SU-DHL-6 (cell line): ENCODE measurements at regions not wholly inside any gene's neighbourhood (a gene's known extent, or its start where the extent isn't known, plus 50 kb on each side); places are given as distances from the start of the nearest gene placed in this dataset.
"Not testable (repeated sequence)": the region's sequence is repeated elsewhere in the genome, so short reads cannot be mapped to it uniquely, and the experiment has no call there.

Source experiments
- H2AFZ ChIP-seq: fragments of 200-600 bp; sonication (generic); 2 replicates; pipeline ENCODE4 v1.6.1; 2014; ENCODE audit warnings: low read depth, mild to moderate bottlenecking, moderate library complexity, mixed read lengths, antibody characterized with exemption, low read length; ENCODE audit not compliant: severe bottlenecking
- H3F3A ChIP-seq: fragments of 200-600 bp; shearing (Covaris generic); 2 replicates; pipeline ENCODE4 v1.6.0; 2016; ENCODE audit warnings: antibody characterized with exemption, mild to moderate bottlenecking; ENCODE audit not compliant: insufficient read depth
- H3K27ac ChIP-seq: fragments of 200-600 bp; sonication (generic); 2 replicates; pipeline ENCODE4 v1.5.1; 2016; ENCODE audit warnings: low read depth, mild to moderate bottlenecking, low read length, moderate library complexity, mixed read lengths
- H3K27me3 ChIP-seq: fragments of 200-600 bp; sonication (generic), shearing (Covaris generic); 2 replicates; pipeline ENCODE4 v1.6.0; 2014; ENCODE audit warnings: mild to moderate bottlenecking, low read length
- H3K36me3 ChIP-seq: fragments of 200-600 bp; sonication (generic); 2 replicates; pipeline ENCODE4 v1.6.1; 2014; ENCODE audit warnings: mild to moderate bottlenecking, low read length, mixed read lengths
- H3K4me2 ChIP-seq: fragments of 300-600, 200-600 bp; shearing (Covaris generic), sonication (generic); 2 replicates; pipeline ENCODE4 v1.6.0; 2014; ENCODE audit warnings: low read length, low read depth, mild to moderate bottlenecking; ENCODE audit not compliant: poor library complexity, severe bottlenecking
- H3K4me3 ChIP-seq: fragments of 200-600 bp; sonication (generic); 2 replicates; pipeline ENCODE4 v1.5.1; 2014; ENCODE audit warnings: antibody characterized with exemption, low read length, mild to moderate bottlenecking, mixed read lengths; ENCODE audit not compliant: insufficient read depth, poor library complexity, severe bottlenecking
- H3K79me2 ChIP-seq: fragments of 200-600 bp; sonication (generic); 2 replicates; pipeline ENCODE4 v1.6.1; 2014; ENCODE audit warnings: mild to moderate bottlenecking, low read length, moderate library complexity; ENCODE audit not compliant: insufficient read depth
- H3K9ac ChIP-seq: fragments of 200-600 bp; sonication (generic); 2 replicates; pipeline ENCODE4 v1.7.0; 2014; ENCODE audit warnings: mild to moderate bottlenecking, low read length
- H3K9me2 ChIP-seq: fragments of 200-600 bp; sonication (generic); replicated peaks from 2 replicates; pipeline ENCODE4 v1.6.1; 2014; ENCODE audit warnings: low read length; ENCODE audit not compliant: insufficient read depth
- H3K9me3 ChIP-seq: fragments of 200-600 bp; sonication (generic); 2 replicates; pipeline ENCODE4 v1.6.1; 2014; ENCODE audit warnings: low read length, mixed read lengths; ENCODE audit not compliant: insufficient read depth
- H4K20me1 ChIP-seq: fragments of 200-600 bp; sonication (generic); 2 replicates; pipeline ENCODE4 v1.6.1; 2014; ENCODE audit warnings: low read depth, mild to moderate bottlenecking, antibody characterized with exemption, low read length, moderate library complexity, mixed read lengths
- EZH2phosphoT487 ChIP-seq: fragments of 200-600 bp; sonication (generic), shearing (Covaris generic); conservative IDR thresholded peaks from 2 replicates; pipeline ENCODE4 v1.6.1; 2018; ENCODE audit warnings: mild to moderate bottlenecking, antibody characterized with exemption, low read length, moderate library complexity, mixed read lengths
- TF ChIP-seq, protein P1 (sequence below): fragments of 200-600 bp; sonication (generic); IDR thresholded peaks from one replicate; pipeline ENCODE4 v1.5.1; 2017; ENCODE audit warnings: antibody characterized with exemption, mild to moderate bottlenecking, low read length, moderate library complexity; ENCODE audit not compliant: insufficient read depth, poor library complexity, severe bottlenecking

DNA sequence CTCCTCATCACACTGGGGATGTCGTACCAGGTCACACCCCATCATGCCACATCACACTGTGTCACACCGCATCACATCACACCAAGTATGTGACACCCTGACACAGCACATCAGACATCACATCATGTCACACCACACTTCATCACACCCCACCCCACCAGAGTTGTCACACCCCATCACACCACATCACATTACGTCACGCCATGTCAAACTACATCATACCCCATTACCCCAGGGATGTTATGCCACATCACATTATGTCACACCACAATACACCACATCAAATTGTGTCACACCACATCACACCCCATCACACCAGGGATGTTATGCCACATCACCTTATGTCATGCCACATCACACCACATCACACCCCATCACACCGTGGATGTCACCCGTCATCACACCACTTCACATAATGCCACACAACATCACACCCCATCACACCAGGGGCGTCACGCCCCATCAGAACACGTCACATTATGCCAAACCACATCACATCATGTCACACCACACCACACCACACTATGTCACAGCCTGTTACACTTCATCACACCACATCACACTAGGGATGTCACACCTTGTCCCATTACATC, 133.6 kb downstream of the TMEM121 start:
- H3K79me2 ChIP-seq, result no peaks in the 10 kb centered on the region
- H3K4me2 ChIP-seq, result no peak overlapping the region
- no peaks in the 10 kb centered on the region for H3K9me3 ChIP-seq
- H3F3A ChIP-seq, result no peaks in the 10 kb centered on the region
- no peak overlapping the region for H3K4me3 ChIP-seq
- H4K20me1 ChIP-seq, result no peaks in the 10 kb centered on the region
- no peak overlapping the region for H3K9ac ChIP-seq
- TF ChIP-seq, protein P1, sequence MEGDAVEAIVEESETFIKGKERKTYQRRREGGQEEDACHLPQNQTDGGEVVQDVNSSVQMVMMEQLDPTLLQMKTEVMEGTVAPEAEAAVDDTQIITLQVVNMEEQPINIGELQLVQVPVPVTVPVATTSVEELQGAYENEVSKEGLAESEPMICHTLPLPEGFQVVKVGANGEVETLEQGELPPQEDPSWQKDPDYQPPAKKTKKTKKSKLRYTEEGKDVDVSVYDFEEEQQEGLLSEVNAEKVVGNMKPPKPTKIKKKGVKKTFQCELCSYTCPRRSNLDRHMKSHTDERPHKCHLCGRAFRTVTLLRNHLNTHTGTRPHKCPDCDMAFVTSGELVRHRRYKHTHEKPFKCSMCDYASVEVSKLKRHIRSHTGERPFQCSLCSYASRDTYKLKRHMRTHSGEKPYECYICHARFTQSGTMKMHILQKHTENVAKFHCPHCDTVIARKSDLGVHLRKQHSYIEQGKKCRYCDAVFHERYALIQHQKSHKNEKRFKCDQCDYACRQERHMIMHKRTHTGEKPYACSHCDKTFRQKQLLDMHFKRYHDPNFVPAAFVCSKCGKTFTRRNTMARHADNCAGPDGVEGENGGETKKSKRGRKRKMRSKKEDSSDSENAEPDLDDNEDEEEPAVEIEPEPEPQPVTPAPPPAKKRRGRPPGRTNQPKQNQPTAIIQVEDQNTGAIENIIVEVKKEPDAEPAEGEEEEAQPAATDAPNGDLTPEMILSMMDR, result no peak
- no peaks in the 10 kb centered on the region for H3K36me3 ChIP-seq
- H3K27me3 ChIP-seq, result no peaks in the 10 kb centered on the region
- H3K9me2 ChIP-seq, result no peaks in the 10 kb centered on the region
- H3K27ac ChIP-seq, result no peak overlapping the region
- H2AFZ ChIP-seq, result no peak overlapping the region

DNA sequence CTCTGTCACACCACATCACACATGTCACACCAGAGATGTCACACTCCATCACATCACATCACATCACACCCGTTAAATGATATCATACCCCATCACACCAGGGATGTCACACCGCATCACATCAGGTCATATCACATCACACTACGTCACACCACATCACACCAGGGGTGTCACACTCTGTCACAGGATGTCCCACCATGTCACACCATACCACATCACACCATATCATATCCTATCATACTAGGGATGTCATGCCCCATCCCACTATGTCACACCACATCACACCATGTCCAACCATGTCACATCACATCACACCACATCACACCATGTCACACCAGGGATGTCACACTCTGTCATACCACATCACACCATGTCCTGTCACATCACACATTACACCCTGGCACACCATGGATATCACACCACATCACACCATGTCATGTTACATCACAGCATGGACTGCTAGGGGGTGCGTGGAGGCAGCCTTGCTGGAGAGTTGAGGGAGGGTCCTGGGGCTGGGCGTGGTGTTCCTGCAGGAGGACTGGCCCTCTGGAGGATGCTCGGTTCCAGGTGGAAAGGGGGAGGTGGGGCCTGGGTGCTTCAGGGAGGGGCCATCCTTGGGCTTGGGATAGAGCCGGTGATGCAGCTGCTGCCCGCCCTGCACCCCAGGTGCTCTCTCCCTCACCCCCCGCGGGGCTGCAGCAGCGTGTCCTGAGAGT, 134.6 kb downstream of the TMEM121 start:
- Histone ChIP-seq H3K4me2 (no peak overlapping the region), H3K27ac (no peak overlapping the region), H3K4me3 (no peak overlapping the region), H2AFZ (no peak overlapping the region), H3K79me2 (no peaks in the 10 kb centered on the region), H3K9ac (no peak overlapping the region), H3K36me3 (no peaks in the 10 kb centered on the region), H3F3A (no peaks in the 10 kb centered on the region), H4K20me1 (no peaks in the 10 kb centered on the region), H3K9me3 (no peaks in the 10 kb centered on the region), H3K27me3 (no peaks in the 10 kb centered on the region), H3K9me2 (no peaks in the 10 kb centered on the region)
- TF ChIP-seq, protein P1, result no peak
- TF ChIP-seq EZH2phosphoT487, result no peak

DNA sequence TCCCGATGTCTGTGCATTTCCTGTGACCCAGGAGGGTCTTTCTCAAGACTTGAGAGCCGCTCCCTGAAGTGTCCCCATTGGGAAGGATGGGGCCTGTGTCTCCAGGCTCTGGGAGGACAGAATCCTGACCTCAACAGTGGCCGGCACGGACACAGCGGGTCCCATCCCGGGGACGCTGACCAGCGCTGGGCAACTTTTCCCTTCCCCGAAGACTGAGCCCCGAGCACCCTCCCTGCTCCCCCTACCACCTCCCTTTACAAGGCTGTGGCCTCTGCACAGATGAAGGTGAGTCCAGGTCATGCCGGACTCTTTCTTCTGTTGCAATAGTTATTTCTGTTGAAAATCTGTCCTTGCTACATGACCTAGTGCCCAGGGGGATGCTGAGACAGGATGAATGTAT, 135.7 kb downstream of the TMEM121 start:
- H3K4me3 ChIP-seq, H3K79me2 ChIP-seq, H3F3A ChIP-seq, H4K20me1 ChIP-seq, H2AFZ ChIP-seq, H3K27me3 ChIP-seq, H3K36me3 ChIP-seq, H3K9ac ChIP-seq, H3K27ac ChIP-seq, H3K9me2 ChIP-seq, H3K9me3 ChIP-seq, H3K4me2 ChIP-seq: not testable (repeated sequence)

DNA sequence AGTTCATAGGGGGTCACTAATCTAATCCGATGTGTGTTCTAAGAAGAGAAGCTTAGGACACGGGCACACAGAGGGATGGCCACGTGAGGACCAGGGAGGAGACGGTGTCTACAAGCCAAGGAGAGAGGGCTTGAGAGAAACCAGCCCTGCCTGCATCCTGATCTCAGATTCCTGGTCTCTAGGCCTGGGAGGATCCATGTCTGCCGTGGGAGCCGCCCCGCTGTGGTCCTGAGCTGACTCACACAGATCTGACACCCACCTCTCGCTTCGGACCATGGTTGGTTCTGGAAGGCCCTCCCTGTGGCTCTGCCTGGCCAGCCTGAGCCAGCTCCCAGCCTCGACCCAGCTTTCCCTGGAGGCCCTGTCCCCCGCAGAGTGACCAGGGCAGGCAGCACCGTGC, 136.2 kb downstream of the TMEM121 start:
- not testable (repeated sequence) for H2AFZ ChIP-seq, H3K9ac ChIP-seq, H3K9me3 ChIP-seq, H3K4me3 ChIP-seq, H3F3A ChIP-seq, H3K4me2 ChIP-seq, H3K36me3 ChIP-seq, H3K27ac ChIP-seq, H3K27me3 ChIP-seq, H3K9me2 ChIP-seq, H4K20me1 ChIP-seq, H3K79me2 ChIP-seq

DNA sequence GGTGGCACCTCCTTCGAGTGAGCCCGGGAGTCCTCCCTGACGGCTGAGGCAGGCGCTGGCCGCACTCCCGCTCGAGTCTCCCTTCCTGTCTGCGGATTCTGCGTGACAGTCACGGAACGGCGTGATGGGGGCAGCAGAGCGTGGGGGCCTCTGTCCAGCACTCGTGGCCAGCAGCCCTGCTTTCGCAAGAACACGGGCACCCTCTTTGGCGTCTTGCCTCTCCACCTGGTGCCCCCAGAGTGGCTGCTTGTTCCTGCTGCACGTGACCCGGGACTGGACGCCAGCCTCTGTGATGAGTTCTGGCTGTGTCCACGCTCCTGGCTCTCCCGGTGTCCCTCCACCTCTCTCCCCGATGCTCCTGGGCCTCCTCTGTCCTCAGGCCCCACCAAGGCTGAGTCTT, 136.9 kb downstream of the TMEM121 start:
- not testable (repeated sequence) for H3K79me2 ChIP-seq, H4K20me1 ChIP-seq, H3K9me3 ChIP-seq, H3K36me3 ChIP-seq, H3K4me3 ChIP-seq, H3F3A ChIP-seq, H3K4me2 ChIP-seq, H3K9ac ChIP-seq, H3K9me2 ChIP-seq, H3K27me3 ChIP-seq, H2AFZ ChIP-seq, H3K27ac ChIP-seq

DNA sequence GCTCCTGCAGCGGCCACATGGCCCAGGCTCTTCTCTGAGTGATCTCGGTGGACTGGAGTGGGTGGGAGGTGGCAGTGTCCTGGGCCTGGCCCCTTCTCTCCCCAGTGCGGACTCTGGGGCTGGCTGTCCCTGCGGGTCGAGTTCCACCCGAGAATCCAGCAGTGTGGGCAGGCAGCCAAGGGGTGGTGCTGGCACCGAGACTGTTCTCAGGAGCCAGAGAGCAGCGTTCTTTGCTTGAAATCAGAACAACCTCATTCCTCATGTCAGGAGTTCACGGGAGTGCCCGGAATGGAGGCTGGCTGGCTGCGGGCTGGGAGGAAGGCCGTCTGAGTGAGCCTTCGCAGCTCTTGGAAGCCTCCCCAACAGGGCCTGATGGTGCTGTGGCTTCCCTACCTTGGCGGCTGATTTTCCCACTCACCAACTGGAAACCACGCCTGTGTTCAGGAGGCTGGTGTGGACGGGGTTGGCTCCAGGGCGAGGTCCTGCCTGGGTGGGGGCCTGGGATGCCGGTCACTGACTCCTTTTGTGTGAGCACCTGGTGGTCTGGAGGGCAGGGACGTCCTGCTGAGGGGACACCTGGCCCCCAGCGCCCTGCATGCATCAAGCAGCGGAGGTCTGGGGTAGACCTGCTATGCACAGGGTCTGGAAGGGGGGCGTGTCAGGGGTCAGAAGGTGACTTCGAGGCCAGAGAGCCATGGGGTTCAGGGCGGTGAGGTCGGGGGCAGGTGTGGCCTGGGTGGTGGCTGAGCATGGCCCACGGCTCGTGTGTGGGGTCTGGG, 137.6 kb downstream of the TMEM121 start:
- H4K20me1 ChIP-seq, H3K9me3 ChIP-seq, H3K9ac ChIP-seq, H3K27ac ChIP-seq, H3K79me2 ChIP-seq, H3F3A ChIP-seq, H3K27me3 ChIP-seq, H3K4me2 ChIP-seq, H3K36me3 ChIP-seq, H3K9me2 ChIP-seq, H3K4me3 ChIP-seq, H2AFZ ChIP-seq: not testable (repeated sequence)
